ENCODE measurements at regions not wholly inside any gene's neighbourhood (a gene's known extent, or its start where the extent isn't known, plus 50 kb on each side); places are given as distances from the start of the nearest gene placed in this dataset.

- TF ChIP-seq ETS1 (IDR thresholded peaks at IDR 0.05) = no peak
- no peak for TF ChIP-seq EZH2 (IDR thresholded peaks at IDR 0.05; ENCODE audit: low read depth, unreplicated experiment)
- no peak for TF ChIP-seq EZH2phosphoT487 (IDR thresholded peaks at IDR 0.05; ENCODE audit: unreplicated experiment)
- no peak for TF ChIP-seq JUNB (IDR thresholded peaks at IDR 0.05; ENCODE audit: unreplicated experiment)
- TF ChIP-seq ZNF114 (CRISPR knock-in tag; IDR thresholded peaks at IDR 0.05) = no peak
- no peak for TF ChIP-seq ZNF462 (CRISPR knock-in tag; IDR thresholded peaks at IDR 0.05)
- no peak for TF ChIP-seq STAT1 (IDR thresholded peaks at IDR 0.05; ENCODE audit: unreplicated experiment)
These were observed 432.6 kb downstream of the ETNK1 start (continued) for GRCh38 chr12:23057571-23057970.

DNA sequence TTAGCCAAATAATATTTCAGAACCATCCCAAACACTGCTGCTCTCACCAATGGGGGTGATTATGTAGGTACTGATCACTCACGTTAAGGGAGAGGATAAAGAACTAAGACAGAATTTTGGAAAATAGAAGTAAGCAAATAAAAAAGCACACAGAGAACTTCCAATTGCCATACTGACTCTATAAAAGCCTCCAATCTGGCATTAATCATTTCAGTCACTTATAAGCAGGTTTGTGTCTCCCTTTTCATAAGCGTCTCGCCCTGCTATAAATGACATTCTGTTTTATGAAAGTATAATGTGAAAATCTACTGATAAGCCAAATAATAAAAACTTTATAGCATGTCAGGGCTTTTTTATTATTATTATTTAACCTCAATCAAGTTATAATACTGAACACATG lies 435.2 kb downstream of the ETNK1 start:
- H3K27me3 Mint-ChIP-seq (ENCODE audit: insufficient read depth, low read depth, poor library complexity) = no peaks in the 10 kb centered on the region
- H3K36me3 Mint-ChIP-seq (ENCODE audit: low read depth) = no peaks in the 10 kb centered on the region
- Histone ChIP-seq H3K4me2 (no peak overlapping the region), H3K27me3 (ENCODE audit: insufficient read depth) (no peaks in the 10 kb centered on the region), H3K4me1 (ENCODE audit: insufficient read depth) (0 out of 2 replicates have a peak, but pooled peaks cover 4% of the 10 kb centered on the region), H3K9me2 (ENCODE audit: insufficient read depth) (no peaks in the 10 kb centered on the region), H3K79me2 (replicated peaks; ENCODE audit: insufficient read depth) (no peaks in the 10 kb centered on the region), H3K4me3 (no peak overlapping the region), H2AFZ (no peak overlapping the region), H3F3A (replicated peaks; ENCODE audit: low read depth) (no peaks in the 10 kb centered on the region), H3K27ac (ENCODE audit: low read depth) (no peak overlapping the region), H4K20me1 (replicated peaks; ENCODE audit: insufficient read depth) (no peaks in the 10 kb centered on the region), H3K36me3 (ENCODE audit: insufficient read depth) (no peaks in the 10 kb centered on the region)
- no peaks in the 10 kb centered on the region for H3K9me3 Mint-ChIP-seq
- ATAC-seq (no peak), DNase-seq (ENCODE audit: low spot score) (no peak)
- H3K27ac Mint-ChIP-seq = no peak overlapping the region; the same call in 1 of the 2 replicates
- H3K4me1 Mint-ChIP-seq = 0 out of 3 replicates have a peak, but pooled peaks cover 2% of the 10 kb centered on the region
- no peak overlapping the region for H3K4me3 Mint-ChIP-seq
- TF ChIP-seq NANOG (IDR thresholded peaks at IDR 0.05; ENCODE audit: borderline replicate concordance) (no peak), ZNF462 (CRISPR knock-in tag; IDR thresholded peaks at IDR 0.05) (no peak), EZH2 (IDR thresholded peaks at IDR 0.05; ENCODE audit: low read depth, unreplicated experiment) (no peak), ZNF114 (CRISPR knock-in tag; IDR thresholded peaks at IDR 0.05) (no peak)

Measured in GM23338 (cell line).